ENCODE measurements at regions not wholly inside any gene's neighbourhood (a gene's known extent, or its start where the extent isn't known, plus 50 kb on each side); places are given as distances from the start of the nearest gene placed in this dataset.
A peak's percentile ranks its signal among the peaks of the same experiment; 100 is the strongest.

DNA sequence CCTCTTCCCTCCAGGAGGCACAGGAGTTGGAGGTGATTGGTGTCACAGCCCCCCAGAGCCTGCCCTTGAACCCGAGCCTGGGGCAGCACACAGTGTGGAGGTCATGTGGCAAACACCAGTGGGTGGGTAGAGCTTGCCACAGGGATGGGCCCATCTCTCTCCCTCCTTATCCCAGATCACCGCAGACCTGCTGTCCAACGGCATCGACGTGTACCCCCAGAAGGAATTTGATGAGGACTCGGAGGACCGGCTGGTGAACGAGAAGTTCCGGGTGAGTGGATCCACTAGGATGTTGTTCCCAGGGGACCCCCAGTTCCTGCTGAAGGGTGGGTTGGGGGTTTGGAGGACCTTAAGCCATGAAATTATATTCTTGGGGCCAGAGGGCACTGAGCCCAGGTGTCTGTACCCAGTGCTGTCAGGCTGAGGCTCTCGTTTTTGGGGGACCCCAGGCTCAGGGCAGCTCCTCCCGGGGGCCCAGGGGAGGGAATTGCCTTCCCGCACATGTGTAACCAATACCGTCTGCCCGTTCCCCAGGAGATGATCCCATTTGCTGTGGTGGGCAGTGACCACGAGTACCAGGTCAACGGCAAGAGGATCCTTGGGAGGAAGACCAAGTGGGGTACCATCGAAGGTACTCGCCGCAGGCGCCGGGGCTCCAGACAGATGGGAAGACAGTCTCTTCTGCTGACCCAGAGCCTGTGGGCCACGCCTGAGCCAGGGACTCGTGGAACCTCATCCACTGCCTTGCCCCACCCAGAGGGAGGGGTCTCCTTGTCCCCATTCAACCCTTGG is 351.9 kb downstream of the SEC14L1 start:
- Mint-ChIP-seq H3K36me3 (no peaks in the 10 kb centered on the region), H3K27ac (peak overlapping the region in 1 of 2 donors; percentile 54), H3K9me3 (no peaks in the 10 kb centered on the region), H3K27me3 (no peaks in the 10 kb centered on the region), H3K4me3 (no peak overlapping the region), H3K4me1 (ENCODE audit: low read depth in 2 of 2) (peaks cover 0 to 8% of the 10 kb centered on the region in 2 donors)
- ATAC-seq (no peak), DNase-seq (ENCODE audit: low spot score) (peak; percentile 49)

GRCh38 chr17:77493238-77493820 is 352.6 kb downstream of the SEC14L1 start:
- H3K4me1 Mint-ChIP-seq (ENCODE audit: low read depth in 2 of 2): peaks cover 0 to 8% of the 10 kb centered on the region in 2 donors
- no peaks in the 10 kb centered on the region for H3K36me3 Mint-ChIP-seq
- no peak for ATAC-seq
- DNase-seq (ENCODE audit: low spot score): no peak
- no peak overlapping the region for H3K27ac Mint-ChIP-seq
- no peak overlapping the region for H3K4me3 Mint-ChIP-seq
- no peaks in the 10 kb centered on the region for H3K27me3 Mint-ChIP-seq
- no peaks in the 10 kb centered on the region for H3K9me3 Mint-ChIP-seq

DNA sequence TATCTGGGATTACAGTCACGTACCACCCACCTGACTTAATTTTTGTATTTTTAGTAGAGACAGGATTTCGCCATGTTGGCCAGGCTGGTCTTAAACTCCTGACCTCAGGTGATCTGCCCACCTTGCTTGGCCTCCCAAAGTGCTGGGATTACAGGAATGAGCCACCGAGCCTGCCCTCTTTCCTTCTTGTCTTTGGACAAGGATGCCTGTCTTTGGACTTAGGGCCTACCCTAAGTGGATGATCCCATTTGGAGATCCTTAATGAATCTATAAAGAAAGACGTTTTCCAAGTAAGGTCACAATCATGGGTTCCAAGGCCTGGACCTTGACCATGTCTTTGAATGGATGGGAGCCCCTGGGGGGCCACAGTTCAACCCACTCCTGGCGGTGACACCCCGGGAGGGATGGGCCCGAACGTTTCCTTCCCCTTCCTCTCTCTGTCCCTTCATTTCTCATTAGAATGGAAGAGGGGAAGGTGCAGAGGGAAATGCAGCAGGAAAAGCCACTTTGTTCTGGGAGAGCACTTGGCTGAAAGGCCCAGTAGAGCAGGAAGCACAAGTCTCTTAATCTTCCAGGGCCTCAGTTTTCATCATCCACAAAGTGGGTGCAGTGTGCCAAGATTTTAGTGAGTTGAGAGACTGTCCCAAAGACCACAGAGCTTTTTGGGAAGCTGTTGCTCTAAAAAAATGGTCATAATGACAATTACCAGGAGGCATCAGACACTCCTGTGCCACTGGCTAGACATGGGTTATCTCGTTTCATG is 353.3 kb downstream of the SEC14L1 start:
- Mint-ChIP-seq H3K36me3 (no peaks in the 10 kb centered on the region), H3K27me3 (no peaks in the 10 kb centered on the region), H3K27ac (no peak overlapping the region), H3K4me3 (no peak overlapping the region), H3K9me3 (no peaks in the 10 kb centered on the region), H3K4me1 (ENCODE audit: low read depth in 2 of 2) (peaks cover 0 to 8% of the 10 kb centered on the region in 2 donors)
- ATAC-seq: no peak
- no peak for DNase-seq (ENCODE audit: low spot score)

GRCh38 chr17:77494664-77495435 is 354.1 kb downstream of the SEC14L1 start:
- H3K4me3 Mint-ChIP-seq: no peak overlapping the region
- ATAC-seq: peak; percentile 71 to 79
- DNase-seq (ENCODE audit: low spot score): peak; percentile 78
- H3K4me1 Mint-ChIP-seq (ENCODE audit: low read depth in 2 of 2): peaks cover 0 to 11% of the 10 kb centered on the region in 2 donors
- no peaks in the 10 kb centered on the region for H3K36me3 Mint-ChIP-seq
- H3K9me3 Mint-ChIP-seq: no peaks in the 10 kb centered on the region
- H3K27me3 Mint-ChIP-seq: no peaks in the 10 kb centered on the region
- H3K27ac Mint-ChIP-seq: peak overlapping the region in 1 of 2 donors; percentile 53

DNA sequence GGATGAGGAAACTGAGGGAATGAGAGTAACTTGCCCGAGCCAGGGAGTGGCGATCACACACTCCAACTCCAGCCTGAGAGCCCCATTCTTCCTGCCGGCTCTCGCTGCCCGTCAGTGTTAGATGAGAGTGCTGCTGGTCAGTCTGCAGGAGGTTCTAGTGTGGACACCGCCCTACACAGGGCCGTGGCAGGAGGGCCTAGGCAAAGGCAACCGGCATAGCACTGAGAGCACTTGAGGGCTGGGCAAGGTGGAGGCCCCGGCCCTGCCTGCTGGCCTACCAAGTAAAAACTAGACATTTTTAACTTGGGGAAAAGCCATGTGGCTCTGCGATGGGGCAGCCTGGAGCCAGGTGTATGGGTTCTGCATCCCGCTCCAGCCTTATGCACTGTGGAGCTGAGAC is 354.8 kb downstream of the SEC14L1 start:
- ATAC-seq (no peak), DNase-seq (ENCODE audit: low spot score) (no peak)
- Mint-ChIP-seq H3K27me3 (no peaks in the 10 kb centered on the region), H3K9me3 (no peaks in the 10 kb centered on the region), H3K36me3 (no peaks in the 10 kb centered on the region), H3K4me1 (ENCODE audit: low read depth in 2 of 2) (peaks cover 0 to 11% of the 10 kb centered on the region in 2 donors), H3K4me3 (no peak overlapping the region), H3K27ac (no peak overlapping the region)

DNA sequence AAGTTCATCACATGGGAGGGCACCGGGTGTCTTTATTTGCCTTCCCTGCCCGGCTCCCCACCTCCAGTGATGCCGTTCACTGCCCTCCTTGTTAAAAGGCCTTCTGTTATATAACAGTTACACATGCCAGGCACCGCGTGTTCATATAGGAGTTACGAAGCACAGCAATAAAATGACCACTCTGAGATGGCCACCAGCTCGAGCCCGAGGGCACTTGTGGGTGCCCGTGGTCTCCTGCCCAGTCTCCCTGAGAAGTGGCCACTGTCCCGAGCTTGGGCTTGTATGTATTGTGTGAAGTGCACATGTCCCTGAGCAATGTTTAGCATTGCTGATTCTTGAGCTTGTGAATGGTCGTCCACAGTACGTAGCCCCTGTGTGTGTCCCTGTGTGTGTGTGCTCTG is 355.6 kb downstream of the SEC14L1 start:
- no peak for DNase-seq (ENCODE audit: low spot score)
- no peak for ATAC-seq
- Mint-ChIP-seq H3K9me3 (no peaks in the 10 kb centered on the region), H3K4me3 (no peak overlapping the region), H3K4me1 (ENCODE audit: low read depth in 2 of 2) (peaks cover 0 to 11% of the 10 kb centered on the region in 2 donors), H3K27ac (no peak overlapping the region), H3K27me3 (no peaks in the 10 kb centered on the region), H3K36me3 (no peaks in the 10 kb centered on the region)

- ATAC-seq (no peak), DNase-seq (ENCODE audit: low spot score) (peak; percentile 34)
- H3K4me3 Mint-ChIP-seq: no peak overlapping the region
- no peaks in the 10 kb centered on the region for H3K27me3 Mint-ChIP-seq
- H3K9me3 Mint-ChIP-seq: no peaks in the 10 kb centered on the region
- peaks cover 0 to 11% of the 10 kb centered on the region in 2 donors for H3K4me1 Mint-ChIP-seq (ENCODE audit: low read depth in 2 of 2)
- H3K27ac Mint-ChIP-seq: no peak overlapping the region
- no peaks in the 10 kb centered on the region for H3K36me3 Mint-ChIP-seq
These were observed 356.2 kb downstream of the SEC14L1 start for GRCh38 chr17:77496831-77497577.

GRCh38 chr17:77497578-77497934 is 356.8 kb downstream of the SEC14L1 start:
- no peak overlapping the region for H3K27ac Mint-ChIP-seq
- H3K4me3 Mint-ChIP-seq: no peak overlapping the region
- peaks cover 0 to 11% of the 10 kb centered on the region in 2 donors for H3K4me1 Mint-ChIP-seq (ENCODE audit: low read depth in 2 of 2)
- ATAC-seq (no peak), DNase-seq (ENCODE audit: low spot score) (peak; percentile 40)
- H3K27me3 Mint-ChIP-seq: no peaks in the 10 kb centered on the region
- no peaks in the 10 kb centered on the region for H3K36me3 Mint-ChIP-seq
- H3K9me3 Mint-ChIP-seq: no peaks in the 10 kb centered on the region

DNA sequence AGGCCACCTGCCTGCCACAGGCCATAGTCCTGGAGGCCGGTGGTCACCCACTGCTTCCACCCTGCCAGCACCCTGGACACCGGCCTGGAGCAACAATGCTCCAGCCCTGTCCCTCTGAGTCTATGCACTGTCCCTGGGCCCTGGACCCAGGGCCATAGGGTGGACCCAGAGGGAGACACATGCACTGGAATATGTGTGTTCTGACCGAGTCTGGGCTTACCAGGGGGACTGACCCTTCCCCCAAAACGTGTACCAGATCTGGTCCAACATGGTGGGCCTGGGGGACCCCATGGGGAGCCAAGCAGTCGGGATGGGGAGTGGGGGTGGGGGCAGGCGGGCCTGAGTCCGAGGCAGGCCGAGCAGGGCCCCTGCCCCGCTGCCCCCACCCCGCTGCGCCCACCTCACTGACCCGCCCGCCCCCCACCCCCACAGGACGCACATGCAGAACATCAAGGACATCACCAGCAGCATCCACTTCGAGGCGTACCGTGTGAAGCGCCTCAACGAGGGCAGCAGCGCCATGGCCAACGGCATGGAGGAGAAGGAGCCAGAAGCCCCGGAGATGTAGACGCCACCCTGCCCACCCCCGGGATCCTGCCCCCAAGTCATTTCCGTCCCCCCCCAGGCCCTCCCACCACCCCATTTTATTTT is 357.4 kb downstream of the SEC14L1 start:
- Mint-ChIP-seq H3K27ac (no peak overlapping the region), H3K36me3 (no peaks in the 10 kb centered on the region), H3K27me3 (no peaks in the 10 kb centered on the region), H3K4me1 (ENCODE audit: low read depth in 2 of 2) (peaks cover 0 to 11% of the 10 kb centered on the region in 2 donors), H3K9me3 (no peaks in the 10 kb centered on the region), H3K4me3 (no peak overlapping the region)
- peak; percentile 50 for DNase-seq (ENCODE audit: low spot score)
- ATAC-seq: no peak

GRCh38 chr17:77498791-77499698 is 358.3 kb downstream of the SEC14L1 start:
- H3K27me3 Mint-ChIP-seq: no peaks in the 10 kb centered on the region
- ATAC-seq (no peak), DNase-seq (ENCODE audit: low spot score) (peak; percentile 58)
- peaks cover 0 to 11% of the 10 kb centered on the region in 2 donors for H3K4me1 Mint-ChIP-seq (ENCODE audit: low read depth in 2 of 2)
- no peaks in the 10 kb centered on the region for H3K9me3 Mint-ChIP-seq
- H3K36me3 Mint-ChIP-seq: no peaks in the 10 kb centered on the region
- H3K4me3 Mint-ChIP-seq: no peak overlapping the region
- no peak overlapping the region for H3K27ac Mint-ChIP-seq

GRCh38 chr17:77499699-77500435 is 359.1 kb downstream of the SEC14L1 start:
- Mint-ChIP-seq H3K4me1 (ENCODE audit: low read depth in 2 of 2) (peaks cover 0 to 9% of the 10 kb centered on the region in 2 donors), H3K36me3 (no peaks in the 10 kb centered on the region), H3K27ac (no peak overlapping the region), H3K27me3 (no peaks in the 10 kb centered on the region), H3K4me3 (no peak overlapping the region), H3K9me3 (no peaks in the 10 kb centered on the region)
- ATAC-seq: no peak
- DNase-seq (ENCODE audit: low spot score): peak; percentile 26
